Smooth muscle cell (in vitro differentiated cells): ENCODE measurements at regions not wholly inside any gene's neighbourhood (a gene's known extent, or its start where the extent isn't known, plus 50 kb on each side); places are given as distances from the start of the nearest gene placed in this dataset.

Experiments used
- DNase-seq: peaks from one replicate; lab custom pipeline; 2025; ENCODE audit not compliant: unreplicated experiment; lab: John Stamatoyannopoulos, UW
- H2AFZ ChIP-seq: fragments of 200-600 bp; sonication (generic); 2 replicates; pipeline ENCODE4 v1.6.0; 2016; ENCODE audit warnings: antibody characterized with exemption, low read depth, mild to moderate bottlenecking
- H3F3A ChIP-seq: fragments of 200-600 bp; sonication (generic); 2 replicates; pipeline ENCODE4 v1.6.0; 2017; ENCODE audit warnings: antibody characterized with exemption, low read depth
- H3K27ac ChIP-seq: fragments of 200-600 bp; sonication (generic); 2 replicates; pipeline ENCODE4 v1.5.1; 2016; ENCODE audit warnings: low read depth, mild to moderate bottlenecking
- H3K27me3 ChIP-seq: fragments of 200-600 bp; sonication (generic); 2 replicates; pipeline ENCODE4 v1.6.1; 2016; ENCODE audit warnings: low read depth, mild to moderate bottlenecking
- H3K36me3 ChIP-seq: fragments of 200-600 bp; sonication (generic); 2 replicates; pipeline ENCODE4 v1.5.1; 2016; ENCODE audit warnings: low read depth
- H3K4me1 ChIP-seq: fragments of 200-600 bp; sonication (generic); 2 replicates; pipeline ENCODE4 v1.5.1; 2016; ENCODE audit warnings: low read depth
- H3K4me2 ChIP-seq: fragments of 200-600 bp; sonication (generic); 2 replicates; pipeline ENCODE4 v1.6.0; 2016; ENCODE audit warnings: mild to moderate bottlenecking
- H3K4me3 ChIP-seq: fragments of 200-600 bp; sonication (generic); 2 replicates; pipeline ENCODE4 v1.5.1; 2016; ENCODE audit warnings: mild to moderate bottlenecking
- H3K79me2 ChIP-seq: fragments of 200-600 bp; sonication (generic); 2 replicates; pipeline ENCODE4 v1.6.0; 2016; ENCODE audit warnings: low read depth, mild to moderate bottlenecking
- H3K9ac ChIP-seq: fragments of 200-600 bp; sonication (generic); 2 replicates; pipeline ENCODE4 v1.6.0; 2016; ENCODE audit warnings: low read depth
- H3K9me3 ChIP-seq: fragments of 200-600 bp; sonication (generic); replicated peaks from 2 replicates; pipeline ENCODE4 v1.5.1; 2016; ENCODE audit warnings: low read depth
- H4K20me1 ChIP-seq: fragments of 200-600 bp; sonication (generic); 2 replicates; pipeline ENCODE4 v1.6.0; 2016; ENCODE audit warnings: low read depth
- WGBS: methylation state at CpG from one replicate; pipeline ENCODE4 v1.1.7; 2016; ENCODE audit warnings: low lambda C conversion rate; 5-methylcytosine and 5-hydroxymethylcytosine counted together
- TF ChIP-seq, protein P1 (sequence below): fragments of 200-600 bp; sonication (generic); IDR thresholded peaks from 2 replicates; pipeline ENCODE4 v1.5.1; 2017; ENCODE audit warnings: borderline replicate concordance, mild to moderate bottlenecking, antibody characterized with exemption; ENCODE audit not compliant: insufficient read depth, poor library complexity, severe bottlenecking

DNA sequence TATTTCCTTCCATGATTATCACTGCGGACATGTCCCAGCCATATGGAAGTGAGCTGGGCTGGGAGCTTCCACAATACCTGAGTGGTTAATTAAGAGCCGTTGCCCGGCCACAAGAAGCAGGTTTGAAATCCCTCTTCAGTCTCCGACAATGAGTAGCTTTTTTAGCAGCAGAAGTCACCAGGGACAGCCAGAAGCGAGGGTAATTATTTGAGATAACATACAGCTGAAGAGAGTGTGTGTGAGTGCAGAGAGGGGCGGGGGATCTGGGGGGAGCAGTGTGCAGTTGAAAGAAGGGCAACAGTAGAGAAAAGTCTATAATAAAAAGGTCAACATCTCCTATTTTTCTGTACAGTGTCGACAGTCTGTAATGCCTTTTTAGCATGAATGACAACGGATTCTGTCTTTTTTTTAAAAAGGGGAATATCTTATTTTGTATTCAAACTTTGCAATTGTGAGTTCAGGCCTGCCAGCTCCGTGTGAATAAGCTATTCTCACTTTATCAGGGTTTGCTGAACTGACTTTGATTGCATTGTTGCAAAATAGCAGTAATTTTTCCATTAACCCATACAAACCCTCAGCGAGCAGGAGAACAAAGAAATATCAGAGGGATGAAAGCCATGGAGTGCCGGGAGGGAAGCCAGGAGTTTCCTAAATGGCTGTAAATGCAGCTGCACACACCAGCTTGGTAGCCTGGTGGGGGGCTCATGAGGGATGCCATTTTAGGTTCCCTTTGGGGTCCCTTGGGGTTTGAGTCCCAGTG is 220.3 kb upstream of the IRX3 start:
- no peak overlapping the region for H3K9ac ChIP-seq
- H3F3A ChIP-seq = no peaks in the 10 kb centered on the region
- no peaks in the 10 kb centered on the region for H3K9me3 ChIP-seq
- no peaks in the 10 kb centered on the region for H3K79me2 ChIP-seq
- no peaks in the 10 kb centered on the region for H3K36me3 ChIP-seq
- no peaks in the 10 kb centered on the region for H4K20me1 ChIP-seq
- H3K4me1 ChIP-seq = peaks cover 10% of the 10 kb centered on the region
- DNase-seq = no peak
- TF ChIP-seq, protein P1, sequence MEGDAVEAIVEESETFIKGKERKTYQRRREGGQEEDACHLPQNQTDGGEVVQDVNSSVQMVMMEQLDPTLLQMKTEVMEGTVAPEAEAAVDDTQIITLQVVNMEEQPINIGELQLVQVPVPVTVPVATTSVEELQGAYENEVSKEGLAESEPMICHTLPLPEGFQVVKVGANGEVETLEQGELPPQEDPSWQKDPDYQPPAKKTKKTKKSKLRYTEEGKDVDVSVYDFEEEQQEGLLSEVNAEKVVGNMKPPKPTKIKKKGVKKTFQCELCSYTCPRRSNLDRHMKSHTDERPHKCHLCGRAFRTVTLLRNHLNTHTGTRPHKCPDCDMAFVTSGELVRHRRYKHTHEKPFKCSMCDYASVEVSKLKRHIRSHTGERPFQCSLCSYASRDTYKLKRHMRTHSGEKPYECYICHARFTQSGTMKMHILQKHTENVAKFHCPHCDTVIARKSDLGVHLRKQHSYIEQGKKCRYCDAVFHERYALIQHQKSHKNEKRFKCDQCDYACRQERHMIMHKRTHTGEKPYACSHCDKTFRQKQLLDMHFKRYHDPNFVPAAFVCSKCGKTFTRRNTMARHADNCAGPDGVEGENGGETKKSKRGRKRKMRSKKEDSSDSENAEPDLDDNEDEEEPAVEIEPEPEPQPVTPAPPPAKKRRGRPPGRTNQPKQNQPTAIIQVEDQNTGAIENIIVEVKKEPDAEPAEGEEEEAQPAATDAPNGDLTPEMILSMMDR = no peak
- H3K27ac ChIP-seq = no peak overlapping the region
- H3K27me3 ChIP-seq = peaks cover 69% of the 10 kb centered on the region
- no peak overlapping the region for H3K4me2 ChIP-seq
- WGBS = 57% methylated on average over 11 of the region's 11 CpGs
- no peak overlapping the region for H2AFZ ChIP-seq
- no peak overlapping the region for H3K4me3 ChIP-seq

DNA sequence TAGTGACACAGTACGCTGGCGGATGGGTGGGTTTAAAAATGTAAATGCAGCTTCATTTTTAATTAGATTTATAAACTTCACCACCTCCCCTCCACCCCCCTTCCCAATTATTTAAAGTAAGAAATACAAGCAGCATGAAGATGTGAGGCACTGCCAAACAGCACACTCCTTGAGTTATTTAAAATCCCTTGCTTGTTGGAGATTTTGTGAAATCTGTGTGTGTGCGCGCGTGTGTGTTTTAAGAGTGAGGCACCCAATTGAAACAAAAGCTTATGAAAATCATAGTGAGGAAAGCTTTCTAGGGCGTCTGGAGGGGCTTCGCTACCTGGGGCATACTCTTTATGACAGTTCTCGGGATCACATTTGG is 219.6 kb upstream of the IRX3 start:
- Histone ChIP-seq H3F3A (no peaks in the 10 kb centered on the region), H3K27ac (no peak overlapping the region), H3K36me3 (no peaks in the 10 kb centered on the region), H3K4me2 (no peak overlapping the region), H2AFZ (no peak overlapping the region), H3K4me1 (peaks cover 7% of the 10 kb centered on the region), H3K79me2 (no peaks in the 10 kb centered on the region), H4K20me1 (no peaks in the 10 kb centered on the region), H3K27me3 (peaks cover 69% of the 10 kb centered on the region), H3K9me3 (no peaks in the 10 kb centered on the region), H3K9ac (no peak overlapping the region), H3K4me3 (no peak overlapping the region)
- TF ChIP-seq, protein P1 = no peak
- WGBS = 84% methylated on average over 8 of the region's 8 CpGs
- no peak for DNase-seq

GRCh38 chr16:54505549-54506213 is 219.1 kb upstream of the IRX3 start:
- Histone ChIP-seq H3F3A (no peaks in the 10 kb centered on the region), H3K27me3 (peaks cover 69% of the 10 kb centered on the region), H3K4me2 (no peak overlapping the region), H3K27ac (no peak overlapping the region), H3K4me1 (peaks cover 7% of the 10 kb centered on the region), H3K4me3 (no peak overlapping the region), H3K36me3 (no peaks in the 10 kb centered on the region), H4K20me1 (no peaks in the 10 kb centered on the region), H3K9ac (no peak overlapping the region), H3K79me2 (no peaks in the 10 kb centered on the region), H2AFZ (no peak overlapping the region), H3K9me3 (no peaks in the 10 kb centered on the region)
- WGBS = 92% methylated on average over 10 of the region's 10 CpGs
- DNase-seq = no peak
- TF ChIP-seq, protein P1 = no peak
